Stimulated activated CD4-positive, alpha-beta T cell treated with anti-CD3 and anti-CD28 coated beads, TNF-alpha, amount 100 ng/mL, for 1 hour (primary cell): ENCODE measurements at regions not wholly inside any gene's neighbourhood (a gene's known extent, or its start where the extent isn't known, plus 50 kb on each side); places are given as distances from the start of the nearest gene placed in this dataset.

Source experiments
- DNase-seq, 3 donors: peaks; one replicate each; pipeline ENCODE4 v3.0.0-alpha.2; 2020; ENCODE audit warnings: low read depth in 3 of 3, low spot score in 1 of 3

DNA sequence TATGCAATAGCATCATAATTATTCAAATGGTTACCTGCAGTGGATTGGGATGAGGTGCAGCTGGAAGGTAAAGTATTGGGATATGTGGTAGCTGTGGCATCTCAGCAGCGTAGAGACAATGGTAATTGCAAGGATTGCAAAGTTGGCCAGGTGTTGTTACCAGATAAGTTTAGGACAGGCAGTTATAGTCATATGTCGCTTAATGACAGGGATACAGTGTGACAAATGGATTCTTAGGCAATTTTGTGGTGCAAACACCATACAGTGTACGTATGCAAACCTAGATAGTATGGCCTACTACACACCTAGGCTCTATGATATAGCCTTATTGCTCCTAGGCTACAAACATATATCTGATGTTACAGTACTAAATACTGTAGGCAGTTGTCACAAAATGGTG, 163.5 kb upstream of the LYZL2 start:
- DNase-seq: no peak

DNA sequence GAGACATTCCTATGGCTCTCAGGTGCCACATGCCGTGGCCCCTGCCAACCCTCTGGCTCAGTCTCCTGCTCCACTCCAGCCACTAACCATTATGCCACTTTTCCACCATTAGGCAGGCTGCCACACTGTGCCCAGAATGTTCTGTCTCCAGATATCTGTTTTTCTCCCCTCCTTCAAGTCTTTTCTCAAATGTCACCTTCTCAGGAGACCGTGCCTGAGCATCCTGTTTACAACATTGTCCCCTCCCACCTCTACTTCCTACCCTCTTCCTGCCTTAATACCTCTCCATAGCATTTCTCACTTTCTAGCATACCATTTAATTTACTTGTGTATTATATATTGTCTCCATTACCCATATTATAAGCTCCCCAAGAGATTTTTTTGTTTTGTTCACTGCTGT, 162.5 kb upstream of the LYZL2 start:
- DNase-seq: no peak

DNA sequence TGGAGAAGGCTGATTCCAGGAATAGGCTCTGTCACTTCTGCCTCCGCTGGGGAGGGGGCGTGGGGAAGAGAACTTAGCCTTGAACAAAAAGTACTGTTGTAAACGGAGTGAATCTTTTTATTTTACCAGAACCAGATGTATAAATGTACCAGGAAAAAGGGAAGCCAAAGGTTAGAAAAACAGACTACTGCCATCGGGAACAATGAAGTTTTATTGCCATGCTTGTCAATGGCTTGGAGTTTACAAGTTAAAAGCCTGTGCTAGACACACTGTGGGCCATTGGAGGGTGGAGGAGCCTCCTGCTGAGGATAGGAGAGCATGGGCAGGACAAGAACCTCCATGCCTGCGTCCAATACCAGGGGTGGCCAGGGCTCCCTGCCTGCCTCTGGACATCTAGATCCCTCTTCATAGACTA, 161.7 kb upstream of the LYZL2 start:
- DNase-seq: no peak

DNA sequence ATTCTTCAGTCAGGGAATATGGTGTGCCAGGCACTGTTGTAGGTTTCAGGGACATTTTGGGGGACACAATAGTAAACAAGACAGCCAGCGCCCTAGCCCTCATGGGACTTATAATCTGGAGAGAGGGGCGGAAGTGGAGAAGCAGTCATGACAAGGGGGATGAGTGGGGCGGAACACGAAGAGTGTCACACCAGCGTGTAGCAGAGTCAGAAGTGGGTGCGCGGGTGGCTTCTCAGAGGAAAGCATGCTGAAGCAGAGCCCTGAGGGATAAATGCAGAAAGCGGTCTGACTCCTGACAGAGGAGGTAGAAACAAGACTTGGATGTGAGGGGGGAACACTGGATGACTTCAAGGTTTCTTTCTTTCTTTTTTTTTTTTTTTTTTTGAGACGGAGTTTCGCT, 160.3 kb upstream of the LYZL2 start:
- DNase-seq: no peak

DNA sequence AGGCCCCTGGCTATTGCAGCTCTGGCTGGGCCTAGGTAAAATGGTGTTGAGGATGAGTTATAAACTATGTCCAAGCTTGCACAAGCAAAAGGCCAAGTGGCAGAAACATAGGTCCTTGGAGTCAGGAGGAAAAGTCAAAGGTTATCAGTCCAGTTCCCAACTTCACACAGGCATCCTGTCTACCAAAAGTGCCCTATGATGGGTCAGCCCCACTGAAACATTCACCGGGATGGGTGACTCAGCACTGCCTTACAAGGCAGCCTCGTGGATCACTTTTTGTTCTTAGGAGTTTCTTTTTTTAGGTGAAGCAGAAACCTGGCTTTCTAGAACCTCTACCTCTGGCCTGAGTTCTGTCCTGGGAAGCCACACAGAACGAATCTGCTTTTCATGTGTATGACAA, 158.8 kb upstream of the LYZL2 start:
- DNase-seq: no peak

DNA sequence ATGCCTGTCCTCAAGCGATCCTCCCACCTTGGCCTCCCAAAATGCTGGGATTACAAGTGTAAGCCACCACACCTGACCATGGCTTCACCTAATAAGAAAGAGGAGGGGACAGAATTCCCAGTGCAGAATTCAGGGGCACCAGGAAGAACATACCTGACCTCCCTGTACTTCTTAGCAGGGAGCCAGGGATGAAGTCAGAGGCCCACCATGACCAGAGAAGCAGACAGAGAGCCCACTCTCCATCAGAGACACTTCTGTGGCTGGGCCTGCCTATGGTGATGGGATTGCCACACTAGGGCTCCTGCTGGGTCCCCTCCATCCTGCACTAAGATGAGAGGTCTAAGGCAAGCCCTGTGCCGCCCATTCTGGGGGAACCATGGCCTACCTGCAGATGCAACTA, 157.4 kb upstream of the LYZL2 start:
- DNase-seq: no peak

DNA sequence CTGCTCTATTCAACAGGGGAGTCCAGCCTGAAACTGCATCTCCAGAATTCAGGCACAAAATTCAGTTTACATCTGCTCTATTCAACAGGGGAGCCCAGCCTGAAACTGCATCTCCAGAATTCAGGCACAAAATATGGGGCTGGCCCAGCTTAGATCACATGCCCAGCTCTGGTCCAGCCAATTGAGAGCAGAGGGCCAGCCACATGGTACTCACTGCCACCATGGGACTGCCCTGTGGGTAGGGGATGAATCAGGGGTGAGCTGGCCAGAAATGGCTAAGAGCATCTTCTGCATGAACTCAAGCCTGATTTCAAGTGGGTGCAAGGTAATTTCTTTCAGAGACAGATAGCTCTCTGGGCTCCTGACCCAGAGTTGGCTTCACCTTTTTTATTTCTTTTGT, 156.6 kb upstream of the LYZL2 start:
- DNase-seq: no peak

DNA sequence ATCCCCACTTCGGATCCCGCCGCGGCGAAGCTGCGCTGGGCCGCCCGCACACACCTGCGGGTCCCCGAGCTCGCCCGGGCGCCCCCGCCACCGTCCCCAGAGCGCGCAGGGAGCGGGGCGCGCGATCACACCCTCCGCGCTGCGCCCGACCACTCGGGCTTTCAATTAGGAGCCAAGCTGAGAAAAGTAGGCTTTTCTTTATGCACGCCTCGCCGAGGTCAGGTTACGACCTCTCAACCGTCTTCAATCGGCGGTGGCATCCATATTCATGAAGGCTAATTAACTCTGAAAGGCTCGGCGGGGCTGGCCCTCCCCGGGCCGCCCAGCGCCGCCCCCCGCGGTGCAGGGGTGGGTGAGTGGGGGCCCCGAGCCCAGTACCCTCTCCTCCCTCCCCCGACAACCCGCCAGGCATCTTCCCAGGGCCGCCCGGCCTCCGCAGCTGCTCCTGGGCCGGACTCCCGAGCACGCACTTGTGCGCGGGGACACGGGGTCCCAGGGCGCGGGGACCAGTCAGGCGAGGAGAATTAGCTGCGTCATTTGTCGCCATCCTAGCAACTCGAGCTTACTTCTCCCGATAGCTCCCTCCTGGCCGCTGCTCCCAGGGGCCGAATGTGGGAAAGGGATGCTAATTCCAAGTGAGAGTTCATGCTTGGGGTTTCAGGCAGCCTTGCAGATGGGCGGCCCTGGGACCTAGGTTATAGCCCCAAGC, 155.5 kb upstream of the LYZL2 start:
- DNase-seq: peak in 1 of 3 donors; percentile 11

DNA sequence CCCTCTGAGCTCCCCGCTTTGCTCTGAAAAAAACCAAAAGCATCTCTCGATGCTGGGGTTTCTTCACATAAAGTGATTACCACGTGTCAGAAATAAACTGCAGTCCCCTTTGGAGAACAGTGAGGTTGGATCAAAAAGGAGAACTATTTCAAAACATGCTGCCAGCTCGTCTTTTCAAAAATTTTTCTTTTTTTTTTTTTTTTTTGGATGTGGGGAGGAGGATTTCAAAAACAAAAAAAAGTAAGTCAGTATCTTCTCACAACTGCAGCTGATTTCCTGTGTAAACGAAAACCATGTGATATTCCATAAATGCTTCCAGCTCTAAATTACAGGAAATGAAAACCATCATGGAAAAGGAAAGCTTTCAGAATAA, 155.0 kb upstream of the LYZL2 start:
- no peak for DNase-seq

DNA sequence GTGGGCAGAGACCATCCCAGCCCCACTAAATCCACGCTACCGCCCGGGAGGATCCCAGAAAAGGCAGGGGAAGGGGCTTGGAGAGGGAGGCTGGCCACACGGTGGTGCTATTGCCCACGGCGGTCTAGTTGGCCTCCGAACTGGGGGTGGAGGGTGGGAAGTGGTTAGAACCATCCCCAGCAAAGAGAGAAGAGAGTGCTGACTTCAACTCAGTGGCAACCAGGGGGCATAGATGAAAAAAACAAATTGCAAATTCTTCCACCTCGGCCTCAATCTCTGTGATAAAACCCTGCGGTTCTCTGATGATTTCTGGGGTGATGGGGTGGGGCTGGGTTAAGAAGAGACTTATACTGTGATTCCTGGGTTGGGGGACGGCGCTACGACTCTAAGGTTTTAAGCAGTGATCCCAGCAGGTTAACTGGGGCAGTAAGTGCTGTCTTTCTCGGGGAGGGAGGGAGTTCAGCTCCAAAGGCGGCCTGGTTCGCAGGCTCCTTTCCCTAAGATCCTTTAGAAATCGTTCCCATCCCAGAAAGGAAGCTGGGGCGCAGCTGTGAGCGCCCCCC, 154.5 kb upstream of the LYZL2 start:
- peak; percentile 64 to 79 (median 64) for DNase-seq

DNA sequence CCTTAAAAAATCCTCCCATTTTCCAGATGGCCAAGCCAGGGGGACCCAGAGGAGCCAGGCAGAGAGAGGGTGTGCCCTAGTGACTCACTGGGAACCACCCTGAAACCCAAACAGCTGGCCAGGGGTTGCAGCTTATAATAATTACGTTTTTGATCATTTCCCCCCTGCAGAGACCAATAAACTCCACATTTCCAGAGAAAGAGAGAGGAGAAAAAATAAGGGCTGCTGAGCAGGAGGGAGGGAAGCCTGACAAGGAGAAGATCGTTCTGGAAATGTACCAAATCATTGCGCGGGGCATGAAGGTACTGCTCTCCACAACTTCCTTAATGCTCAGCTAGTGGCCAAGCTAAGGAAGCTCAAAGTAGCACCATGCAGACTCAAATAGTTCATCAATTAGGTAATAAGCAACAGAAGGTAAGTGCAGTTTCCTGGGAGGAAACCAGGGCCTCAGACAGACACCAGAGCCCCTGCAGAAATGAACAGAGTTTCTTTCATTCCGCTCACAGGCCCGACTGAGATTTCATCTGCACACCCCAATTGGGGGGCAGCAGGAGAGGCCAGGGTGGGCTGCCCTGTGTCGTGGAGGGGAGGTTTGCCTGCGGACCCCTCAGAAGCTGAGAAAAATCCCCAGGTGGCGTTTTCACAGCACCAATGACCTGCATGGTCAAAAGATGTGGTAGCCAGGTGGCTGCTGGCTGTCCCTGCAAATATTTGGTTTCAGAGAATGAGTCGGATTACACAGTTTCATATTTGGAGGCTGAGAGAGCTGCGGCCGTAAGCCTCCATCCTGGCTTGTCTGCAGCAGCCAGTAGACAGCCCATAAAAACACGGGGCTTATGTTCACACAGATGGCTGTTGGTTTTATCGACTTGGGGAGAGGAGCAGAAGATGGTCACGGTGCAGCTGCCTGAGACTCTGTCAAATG, 153.2 kb upstream of the LYZL2 start:
- DNase-seq: no peak

DNA sequence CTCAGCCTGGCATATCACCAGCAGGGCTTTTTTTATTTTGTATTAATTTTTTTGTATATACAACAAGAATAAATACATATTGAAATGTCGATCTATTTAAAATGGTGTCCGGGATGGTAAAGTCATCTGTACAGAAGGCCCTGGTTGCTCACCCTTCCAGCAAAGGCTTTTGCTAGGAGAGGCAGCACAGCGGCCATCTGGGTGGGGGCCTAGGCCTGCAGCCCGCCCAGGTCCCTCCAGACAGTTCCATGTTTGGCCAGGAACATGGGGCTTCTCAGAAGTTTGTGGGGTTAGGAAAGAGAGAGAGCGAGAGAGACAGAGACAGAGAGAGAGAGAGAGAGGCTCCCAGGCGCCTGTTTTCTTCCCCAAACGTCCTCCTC, 152.6 kb upstream of the LYZL2 start:
- DNase-seq: no peak

DNA sequence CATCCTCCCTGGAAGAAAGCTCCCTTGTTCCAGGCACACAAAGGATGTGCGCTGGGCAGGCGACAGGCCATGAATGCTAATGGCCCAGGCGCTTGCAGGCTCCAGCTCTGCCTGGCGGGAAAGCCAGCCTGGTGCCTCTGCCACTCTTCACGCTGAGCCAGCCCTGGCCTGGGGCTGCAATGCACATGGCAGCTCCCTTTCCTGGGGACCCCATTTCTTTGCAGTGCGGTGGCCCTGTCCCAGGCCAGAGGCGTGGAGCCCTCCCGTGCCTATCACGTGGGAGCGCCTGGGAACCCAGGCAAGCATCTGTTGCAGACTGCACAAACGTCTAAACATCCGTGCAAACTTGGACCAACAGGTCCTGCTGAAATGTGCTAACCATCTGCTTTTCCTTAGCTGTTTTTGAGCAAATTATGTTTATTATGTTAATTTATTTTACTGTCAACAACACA, 152.1 kb upstream of the LYZL2 start:
- DNase-seq: no peak

DNA sequence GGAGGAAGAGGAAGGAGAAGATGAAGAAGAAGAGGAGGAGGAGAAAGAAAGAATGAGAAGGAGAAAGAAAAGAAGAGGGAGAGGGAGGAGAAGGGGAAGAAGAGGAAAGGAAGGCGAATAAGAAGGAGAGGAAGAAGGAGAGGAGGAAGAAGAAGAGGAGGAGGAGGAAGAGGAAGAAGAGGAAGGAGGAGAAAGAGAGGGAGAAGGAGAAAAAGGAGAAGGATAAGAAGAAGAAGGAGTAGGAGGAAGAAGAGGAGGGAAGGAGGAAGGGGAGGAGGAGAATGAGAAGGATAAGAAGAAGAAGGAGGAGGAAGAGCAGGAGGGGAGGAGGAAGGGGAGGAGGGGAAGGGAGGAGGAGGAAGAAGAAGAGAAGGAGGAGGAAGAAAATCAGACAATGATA, 149.2 kb upstream of the LYZL2 start:
- no peak for DNase-seq

DNA sequence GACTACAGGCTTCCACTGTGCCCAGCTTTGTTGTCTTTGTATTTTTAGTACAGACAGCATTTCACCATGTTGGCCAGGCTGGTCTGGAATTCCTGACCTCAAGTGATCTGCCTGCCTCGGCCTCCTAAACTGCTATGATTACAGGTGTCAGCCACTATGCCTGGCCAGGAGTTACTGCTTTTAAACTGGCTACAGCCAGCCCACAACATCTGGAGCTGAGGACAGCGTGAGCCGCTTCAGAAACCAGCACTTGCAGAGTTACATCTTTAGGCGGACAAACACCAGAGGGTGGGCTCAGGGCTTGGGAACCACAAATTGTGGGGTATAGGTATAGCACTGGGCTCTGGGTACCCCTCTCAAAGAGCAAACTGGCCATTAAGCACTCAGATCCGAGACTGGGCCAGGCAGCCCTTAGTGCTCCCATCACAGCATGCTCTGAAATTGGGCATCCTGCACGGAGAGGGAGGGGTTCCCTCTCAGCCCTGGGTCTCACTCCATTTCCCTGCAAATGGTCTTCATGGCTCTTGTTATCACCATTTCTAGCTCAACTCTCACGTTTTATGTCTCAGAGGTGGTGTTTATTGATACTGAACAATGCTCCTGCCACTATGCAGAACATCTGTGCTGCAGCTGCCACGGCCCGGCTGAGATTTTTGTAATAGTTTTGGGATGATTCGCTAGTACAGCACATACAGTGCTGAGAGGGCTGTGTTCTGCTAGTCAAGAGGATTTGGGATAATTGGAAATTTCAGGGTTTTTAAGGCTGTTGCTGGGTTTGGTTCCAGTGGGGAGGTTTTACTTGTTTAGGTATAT, 146.4 kb upstream of the LYZL2 start:
- no peak for DNase-seq

DNA sequence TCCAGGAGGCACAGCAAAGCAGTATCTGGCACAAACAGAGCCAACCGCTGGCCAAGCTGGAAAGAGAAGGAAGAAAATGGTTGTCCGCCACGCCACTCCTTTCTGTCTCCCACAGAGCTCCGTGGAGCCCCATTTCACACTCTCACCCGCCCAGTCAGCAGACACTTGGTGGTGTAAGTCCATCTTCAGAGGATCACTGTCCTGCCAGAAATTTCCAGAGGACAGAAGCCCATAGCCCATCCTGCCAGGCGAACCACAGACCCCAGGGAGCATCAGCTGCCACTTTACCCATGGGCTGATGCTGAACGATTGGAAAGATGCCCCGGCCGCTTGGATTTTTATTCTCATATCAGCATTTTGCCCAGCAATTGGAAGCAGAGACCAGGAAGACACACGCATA, 144.7 kb upstream of the LYZL2 start:
- no peak for DNase-seq

DNA sequence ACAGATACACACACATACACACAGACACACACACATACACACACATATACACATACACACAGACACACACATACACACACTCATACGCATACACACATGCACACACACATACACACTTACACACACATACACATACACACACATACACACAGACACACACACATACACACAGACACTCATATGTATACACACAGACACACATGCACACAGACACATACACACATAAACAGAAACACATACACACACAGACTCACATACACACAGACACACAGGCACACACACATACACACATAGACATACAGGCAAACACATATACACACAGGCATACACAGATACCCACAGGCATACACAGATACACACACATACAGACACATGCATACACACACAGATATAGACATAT, 143.9 kb upstream of the LYZL2 start:
- no peak for DNase-seq

DNA sequence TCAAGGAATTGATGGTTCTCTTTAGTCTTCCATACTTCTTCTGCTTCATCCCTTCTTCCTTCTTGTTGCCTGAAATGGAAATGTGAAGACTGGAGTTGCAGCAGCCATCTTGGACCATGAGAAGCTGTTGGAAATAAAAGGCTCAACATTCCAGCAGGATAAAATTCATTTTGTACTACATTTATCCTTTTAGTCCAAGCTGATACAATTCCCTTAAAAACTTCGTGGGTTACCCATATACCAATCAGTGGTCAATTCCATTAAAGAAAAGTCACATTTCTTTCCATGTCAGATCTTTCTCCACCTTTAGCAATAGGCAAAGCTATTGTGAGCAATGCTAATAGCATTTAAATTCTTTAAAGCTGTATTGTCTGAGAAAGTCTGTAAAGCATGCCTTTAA, 141.3 kb upstream of the LYZL2 start:
- DNase-seq: no peak

DNA sequence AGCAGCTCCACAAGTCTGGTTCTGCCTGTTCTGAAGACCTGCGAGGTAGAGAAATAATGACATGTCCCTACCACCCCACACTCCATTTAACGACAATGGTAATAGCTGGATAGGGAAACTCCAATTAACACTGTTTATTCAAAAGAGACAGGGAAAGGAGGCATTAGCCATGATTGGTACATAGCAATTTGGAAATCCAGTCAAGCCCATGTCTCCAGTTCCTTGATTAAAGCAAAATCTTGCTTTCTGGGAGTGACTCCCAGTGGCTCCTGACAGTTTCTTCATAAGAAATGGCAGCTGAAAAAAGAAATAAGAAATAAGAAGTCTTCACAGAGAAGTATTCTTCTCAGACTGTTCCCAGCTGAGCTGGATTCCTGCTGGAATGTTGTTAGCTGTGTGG, 140.7 kb upstream of the LYZL2 start:
- DNase-seq: no peak

DNA sequence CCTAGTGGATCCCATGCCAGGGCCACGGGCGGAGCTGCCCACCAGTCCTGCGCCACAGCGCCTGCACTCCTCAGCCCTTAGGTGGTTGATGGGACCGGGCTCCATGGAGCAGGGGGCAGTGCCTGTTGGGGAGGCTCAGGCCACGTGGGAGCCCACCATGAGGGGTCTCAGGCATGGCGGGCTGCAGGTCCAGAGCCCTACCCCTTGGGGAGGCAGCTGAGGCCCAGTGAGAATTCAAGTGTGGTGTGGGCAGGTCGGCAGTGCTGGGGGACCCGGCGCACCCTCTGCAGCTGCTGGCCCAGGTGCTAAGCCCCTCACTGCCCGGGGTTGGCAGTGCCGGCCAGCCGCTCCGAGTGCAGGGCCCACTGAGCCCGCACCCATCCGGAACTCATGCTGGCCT, 139.8 kb upstream of the LYZL2 start:
- DNase-seq: no peak

DNA sequence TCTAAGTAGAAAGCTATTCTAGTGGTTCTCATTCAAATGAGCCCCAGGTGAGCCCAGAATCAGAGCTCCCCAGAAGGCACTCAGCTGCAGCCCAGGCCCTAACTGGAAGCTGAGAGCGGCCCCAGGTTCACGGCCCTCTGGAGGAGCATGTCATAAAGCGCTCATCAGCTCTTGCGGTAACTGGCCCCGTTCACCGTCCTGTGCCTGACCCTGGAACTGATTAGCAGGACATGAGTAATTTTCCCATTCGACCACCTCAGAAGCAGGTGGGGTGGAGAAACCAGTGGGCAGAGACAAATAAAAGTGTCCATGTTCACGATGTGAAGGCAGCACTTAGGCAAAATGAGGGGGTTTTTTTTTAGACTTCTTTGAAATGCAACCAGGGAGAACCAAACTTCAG, 136.1 kb upstream of the LYZL2 start:
- no peak for DNase-seq
